ENCODE measurements at regions not wholly inside any gene's neighbourhood (a gene's known extent, or its start where the extent isn't known, plus 50 kb on each side); places are given as distances from the start of the nearest gene placed in this dataset.

- Histone ChIP-seq H3K27ac (no peak overlapping the region), H3K36me3 (no peaks in the 10 kb centered on the region), H3K27me3 (no peaks in the 10 kb centered on the region), H3K4me1 (peaks cover 0 to 17% (median 0%) of the 10 kb centered on the region in 3 donors), H3K9me3 (no peaks in the 10 kb centered on the region), H3K4me3 (no peak overlapping the region)
- 42 to 50% methylated on average over 1 of the region's 1 CpG for WGBS, 2 donors (ENCODE audit: low coverage in 1 of 2)
- ATAC-seq: no peak
- TF ChIP-seq EP300 (IDR thresholded peaks at IDR 0.05) (no peak), CTCF (IDR thresholded peaks at IDR 0.05) (no peak), POLR2AphosphoS5 (IDR thresholded peaks at IDR 0.05) (no peak), POLR2A (IDR thresholded peaks at IDR 0.05) (no peak)
Measured at GRCh38 chr5:68710514-68710913, 383.3 kb upstream of the SLC30A5 start.

GRCh38 chr5:68711293-68712200 lies 382.3 kb upstream of the SLC30A5 start:
- no peaks in the 10 kb centered on the region for H3K9me3 ChIP-seq
- peaks cover 0 to 17% (median 0%) of the 10 kb centered on the region in 3 donors for H3K4me1 ChIP-seq
- ATAC-seq: no peak
- WGBS, 2 donors (ENCODE audit: low coverage in 1 of 2): 57 to 81% methylated on average over 4 to 5 of the region's 6 CpGs
- H3K36me3 ChIP-seq: no peaks in the 10 kb centered on the region
- H3K4me3 ChIP-seq: no peak overlapping the region
- no peak overlapping the region for H3K27ac ChIP-seq
- no peaks in the 10 kb centered on the region for H3K27me3 ChIP-seq
- no peak for TF ChIP-seq POLR2AphosphoS5 (IDR thresholded peaks at IDR 0.05)
- TF ChIP-seq POLR2A (IDR thresholded peaks at IDR 0.05): no peak
- TF ChIP-seq CTCF (IDR thresholded peaks at IDR 0.05): no peak
- TF ChIP-seq EP300 (IDR thresholded peaks at IDR 0.05): no peak

GRCh38 chr5:68714810-68715209 lies 379.0 kb upstream of the SLC30A5 start:
- Histone ChIP-seq H3K9me3 (no peaks in the 10 kb centered on the region), H3K27ac (no peak overlapping the region), H3K36me3 (no peaks in the 10 kb centered on the region), H3K4me3 (no peak overlapping the region), H3K4me1 (peaks cover 0 to 4% (median 0%) of the 10 kb centered on the region in 3 donors), H3K27me3 (no peaks in the 10 kb centered on the region)
- WGBS, 2 donors (ENCODE audit: low coverage in 1 of 2): 65 to 83% methylated on average over 6 of the region's 6 CpGs
- no peak for TF ChIP-seq CTCF (IDR thresholded peaks at IDR 0.05)
- no peak for TF ChIP-seq EP300 (IDR thresholded peaks at IDR 0.05)
- no peak for TF ChIP-seq POLR2AphosphoS5 (IDR thresholded peaks at IDR 0.05)
- no peak for TF ChIP-seq POLR2A (IDR thresholded peaks at IDR 0.05)
- ATAC-seq: no peak

- ATAC-seq: no peak
- Histone ChIP-seq H3K9me3 (no peaks in the 10 kb centered on the region), H3K27ac (no peak overlapping the region), H3K27me3 (no peaks in the 10 kb centered on the region), H3K4me3 (no peak overlapping the region), H3K36me3 (no peaks in the 10 kb centered on the region), H3K4me1 (no peaks in the 10 kb centered on the region)
- TF ChIP-seq POLR2A (IDR thresholded peaks at IDR 0.05): no peak
- TF ChIP-seq EP300 (IDR thresholded peaks at IDR 0.05): no peak
- TF ChIP-seq POLR2AphosphoS5 (IDR thresholded peaks at IDR 0.05): no peak
- no peak for TF ChIP-seq CTCF (IDR thresholded peaks at IDR 0.05)
- WGBS, 2 donors (ENCODE audit: low coverage in 1 of 2): 53 to 66% methylated on average over 5 to 6 of the region's 6 CpGs
Measured at GRCh38 chr5:68720884-68721610, 372.8 kb upstream of the SLC30A5 start.

All from gastroesophageal sphincter (tissue), 4 donors.